GM18511 (cell line): ENCODE measurements at regions not wholly inside any gene's neighbourhood (a gene's known extent, or its start where the extent isn't known, plus 50 kb on each side); places are given as distances from the start of the nearest gene placed in this dataset.
"Not testable (repeated sequence)": the region's sequence is repeated elsewhere in the genome, so short reads cannot be mapped to it uniquely, and the experiment has no call there.

ENCODE experiments used
- ATAC-seq: cut with Tn5 transposase; IDR thresholded peaks from one replicate; pipeline ENCODE4 v1.9.1; 2021; ENCODE audit warnings: mild to moderate bottlenecking, moderate library complexity; ENCODE audit not compliant: unreplicated experiment

- no peak for ATAC-seq
Observed at GRCh38 chr2:201568217-201568820, 75.0 kb downstream of the TMEM237 start.

DNA sequence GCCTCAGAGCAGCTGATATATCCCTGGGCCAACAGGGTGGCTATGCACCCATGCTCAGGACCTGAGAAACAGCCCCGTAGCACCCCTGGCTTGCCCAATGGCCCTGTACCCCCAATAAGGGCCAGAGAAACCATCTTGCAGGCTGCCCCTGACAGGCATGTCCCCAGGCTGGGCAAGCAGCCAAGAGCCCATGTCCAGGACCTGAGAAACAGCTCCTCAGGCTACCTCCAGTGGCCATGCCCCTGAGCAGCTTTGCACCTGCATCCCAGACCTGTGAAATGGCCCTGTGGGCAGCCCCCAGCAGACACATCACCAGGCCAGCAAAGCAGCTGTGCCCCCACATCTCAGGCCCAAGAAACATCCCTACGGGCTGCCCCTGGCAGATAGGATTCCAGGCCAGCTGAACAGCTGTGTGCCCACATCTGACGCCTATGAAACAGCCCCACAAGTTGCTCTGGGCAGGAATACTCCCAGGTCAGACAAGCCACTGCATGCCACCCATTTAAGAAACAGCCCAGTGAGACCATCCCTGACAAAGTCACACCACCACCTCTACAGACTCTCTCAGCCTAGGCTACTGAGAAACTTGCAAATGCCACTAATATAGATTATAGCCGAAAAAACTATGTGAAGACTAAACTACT, 84.1 kb downstream of the TMEM237 start:
- ATAC-seq: no peak

DNA sequence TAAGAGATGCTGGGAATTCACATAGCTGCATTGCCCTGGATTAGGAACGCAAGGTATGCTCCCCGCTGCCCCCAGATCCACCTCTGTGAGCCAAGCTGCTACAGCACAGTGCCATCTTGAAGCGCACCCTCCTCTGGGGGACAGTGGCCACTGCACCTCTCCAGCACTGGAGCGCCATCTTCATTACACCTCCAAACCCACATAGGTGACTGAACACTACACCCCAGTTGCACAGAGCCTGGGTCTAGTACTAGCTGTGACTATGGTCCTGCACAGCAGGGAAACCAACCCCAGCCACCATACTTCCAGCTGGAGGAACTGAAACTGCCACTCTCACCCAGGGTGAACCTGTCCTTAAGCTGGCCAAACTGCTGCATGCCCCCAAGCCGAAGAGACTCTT, 84.6 kb downstream of the TMEM237 start:
- ATAC-seq: no peak

DNA sequence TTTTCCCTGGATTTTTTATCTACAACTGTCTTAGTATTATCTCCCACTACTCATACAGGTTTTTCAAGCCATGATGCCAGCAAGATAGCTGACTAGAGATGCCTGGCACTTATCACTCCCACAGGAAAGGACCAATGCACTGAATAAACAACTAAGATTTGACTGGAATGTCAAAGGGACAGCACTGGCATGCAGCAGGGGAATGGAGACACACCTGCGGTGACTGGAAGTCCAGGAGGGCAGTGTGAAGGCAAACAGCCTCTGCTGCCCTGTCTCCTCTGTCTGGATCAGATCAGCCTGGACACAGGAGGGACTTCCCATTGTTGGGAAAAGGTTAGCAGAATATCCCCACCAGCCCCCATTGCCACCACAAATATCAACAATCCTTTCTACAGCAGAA, 85.1 kb downstream of the TMEM237 start:
- no peak for ATAC-seq

- no peak for ATAC-seq
Observed at GRCh38 chr2:201551901-201552300, 91.4 kb downstream of the TMEM237 start.

DNA sequence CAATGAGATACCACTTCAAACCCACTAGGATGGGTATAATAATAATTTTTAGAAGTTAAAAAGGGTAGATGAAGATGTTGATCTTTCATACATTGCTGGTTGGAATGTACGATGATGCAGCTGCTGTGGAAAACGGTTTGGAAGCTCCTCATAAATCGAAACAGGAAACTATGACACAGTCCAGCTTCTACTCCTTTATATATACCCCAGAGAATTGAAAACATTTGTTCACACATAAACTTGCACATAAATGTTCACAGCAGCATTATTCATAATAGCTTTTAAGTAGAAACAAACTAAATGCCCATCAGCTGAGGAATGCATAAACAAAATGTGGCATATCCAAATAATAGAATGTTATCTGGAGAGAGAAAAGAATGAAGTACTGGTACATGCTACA, 95.0 kb downstream of the STRADB start:
- no peak for ATAC-seq

DNA sequence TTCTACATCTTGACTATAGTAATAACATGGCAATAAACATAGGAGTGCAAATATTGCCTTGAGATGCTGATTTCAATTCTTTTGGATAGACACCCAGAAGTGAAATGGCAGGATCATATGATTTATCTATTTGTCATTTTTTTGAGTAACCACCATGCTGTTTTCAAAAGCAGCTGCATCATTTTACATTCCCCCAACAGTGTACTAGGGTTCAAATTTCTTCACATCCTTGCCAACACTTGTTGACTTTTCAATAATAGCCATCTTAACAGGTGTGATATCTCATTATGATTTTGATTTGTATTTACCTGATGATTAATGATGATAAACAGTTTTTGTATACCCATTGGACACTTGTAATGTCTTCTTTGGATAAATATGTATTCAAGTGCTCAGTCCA, 90.8 kb downstream of the STRADB start:
- no peak for ATAC-seq

DNA sequence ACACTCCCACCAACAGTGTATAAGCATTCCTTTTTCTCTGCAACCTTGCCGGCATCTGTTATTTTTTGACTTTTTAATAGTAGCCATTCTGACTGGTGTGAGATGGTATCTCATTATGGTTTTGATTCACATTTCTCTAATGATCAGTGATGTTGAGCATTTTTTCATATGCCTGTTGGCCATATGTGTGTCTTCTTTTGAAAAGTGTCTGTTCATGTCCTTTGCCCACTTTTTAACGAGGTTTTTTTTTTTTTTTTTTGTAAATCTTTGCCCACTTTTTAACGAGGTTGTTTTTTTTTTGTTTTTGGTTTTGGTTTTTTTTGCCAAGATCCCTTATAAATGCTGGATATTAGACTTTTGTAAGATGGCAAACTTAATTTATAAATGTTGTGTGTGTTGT, 87.7 kb downstream of the STRADB start:
- not testable (repeated sequence) for ATAC-seq

- no peak for ATAC-seq
Observed at GRCh38 chr2:201538025-201538424, 86.5 kb downstream of the STRADB start.

GRCh38 chr2:201536754-201537153, 85.2 kb downstream of the STRADB start:
- ATAC-seq: no peak

DNA sequence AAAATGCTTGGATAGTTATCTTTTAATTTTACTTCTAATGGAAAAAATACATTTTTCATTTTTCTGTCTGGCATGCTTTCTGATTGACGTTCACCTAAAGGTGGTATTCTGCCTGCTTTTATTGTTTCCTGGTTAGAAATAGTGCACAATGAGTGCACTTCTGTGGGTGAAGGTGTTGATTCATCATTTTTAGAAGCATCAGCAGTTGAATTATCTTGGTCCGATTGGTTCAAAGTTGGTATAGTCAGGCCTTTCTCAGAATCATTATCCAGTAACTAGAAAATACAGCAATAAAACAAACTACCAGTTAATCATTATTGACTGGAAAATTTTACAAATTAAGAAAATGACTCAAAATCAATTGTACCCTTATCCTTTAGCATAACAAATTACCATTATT, 84.5 kb downstream of the STRADB start:
- no peak for ATAC-seq

GRCh38 chr2:201532686-201533304, 81.3 kb downstream of the STRADB start:
- ATAC-seq: peak; percentile 96
